ENCODE measurements at regions not wholly inside any gene's neighbourhood (a gene's known extent, or its start where the extent isn't known, plus 50 kb on each side); places are given as distances from the start of the nearest gene placed in this dataset.
"Not testable (repeated sequence)": the region's sequence is repeated elsewhere in the genome, so short reads cannot be mapped to it uniquely, and the experiment has no call there.

- Histone ChIP-seq H3K27me3 (ENCODE audit: control insufficient read depth, insufficient read depth, low read length) (peaks cover 3% of the 10 kb centered on the region), H3K4me3 (ENCODE audit: insufficient read depth, low read depth, low read length) (peak overlapping the region; percentile 38), H3K36me3 (replicated peaks; ENCODE audit: control insufficient read depth, insufficient read depth, low read length) (no peaks in the 10 kb centered on the region)
- no peak for DNase-seq
Measured at GRCh38 chr21:38912789-38913119, 107.0 kb downstream of the ETS2 start.

GRCh38 chr21:38912102-38912629 lies 106.4 kb downstream of the ETS2 start:
- no peak overlapping the region for H3K4me3 ChIP-seq (ENCODE audit: insufficient read depth, low read depth, low read length)
- no peak for DNase-seq
- no peaks in the 10 kb centered on the region for H3K36me3 ChIP-seq (replicated peaks; ENCODE audit: control insufficient read depth, insufficient read depth, low read length)
- H3K27me3 ChIP-seq (ENCODE audit: control insufficient read depth, insufficient read depth, low read length) = peaks cover 3% of the 10 kb centered on the region

GRCh38 chr21:38911484-38912101 lies 105.9 kb downstream of the ETS2 start:
- Histone ChIP-seq H3K36me3 (replicated peaks; ENCODE audit: control insufficient read depth, insufficient read depth, low read length) (no peaks in the 10 kb centered on the region), H3K4me3 (ENCODE audit: insufficient read depth, low read depth, low read length) (no peak overlapping the region), H3K27me3 (ENCODE audit: control insufficient read depth, insufficient read depth, low read length) (peaks cover 3% of the 10 kb centered on the region)
- no peak for DNase-seq

- Histone ChIP-seq H3K36me3 (replicated peaks; ENCODE audit: control insufficient read depth, insufficient read depth, low read length) (no peaks in the 10 kb centered on the region), H3K4me3 (ENCODE audit: insufficient read depth, low read depth, low read length) (no peak overlapping the region), H3K27me3 (ENCODE audit: control insufficient read depth, insufficient read depth, low read length) (peaks cover 3% of the 10 kb centered on the region)
- no peak for DNase-seq
Measured at GRCh38 chr21:38910390-38911067, 104.8 kb downstream of the ETS2 start.

GRCh38 chr21:38909929-38910328 lies 104.2 kb downstream of the ETS2 start:
- no peak for DNase-seq
- Histone ChIP-seq H3K27me3 (ENCODE audit: control insufficient read depth, insufficient read depth, low read length) (peaks cover 3% of the 10 kb centered on the region), H3K4me3 (ENCODE audit: insufficient read depth, low read depth, low read length) (no peak overlapping the region), H3K36me3 (replicated peaks; ENCODE audit: control insufficient read depth, insufficient read depth, low read length) (no peaks in the 10 kb centered on the region)

GRCh38 chr21:38909109-38909508 lies 103.4 kb downstream of the ETS2 start:
- no peak for DNase-seq

GRCh38 chr21:38908537-38908936 lies 102.8 kb downstream of the ETS2 start:
- Histone ChIP-seq H3K27me3 (ENCODE audit: control insufficient read depth, insufficient read depth, low read length) (peaks cover 3% of the 10 kb centered on the region), H3K36me3 (replicated peaks; ENCODE audit: control insufficient read depth, insufficient read depth, low read length) (no peaks in the 10 kb centered on the region), H3K4me3 (ENCODE audit: insufficient read depth, low read depth, low read length) (no peak overlapping the region)
- no peak for DNase-seq

More at GRCh38 chr21:38909109-38909508, 103.4 kb downstream of the ETS2 start:
- H3K4me3 ChIP-seq (ENCODE audit: insufficient read depth, low read depth, low read length) = no peak overlapping the region
- no peaks in the 10 kb centered on the region for H3K36me3 ChIP-seq (replicated peaks; ENCODE audit: control insufficient read depth, insufficient read depth, low read length)
- peaks cover 3% of the 10 kb centered on the region for H3K27me3 ChIP-seq (ENCODE audit: control insufficient read depth, insufficient read depth, low read length)

- no peak for DNase-seq
- H3K4me3 ChIP-seq (ENCODE audit: insufficient read depth, low read depth, low read length) = no peak overlapping the region
- H3K27me3 ChIP-seq (ENCODE audit: control insufficient read depth, insufficient read depth, low read length) = no peaks in the 10 kb centered on the region; the same call in 1 of the 2 replicates
- no peaks in the 10 kb centered on the region for H3K36me3 ChIP-seq (replicated peaks; ENCODE audit: control insufficient read depth, insufficient read depth, low read length)
Measured at GRCh38 chr21:38905752-38906151, 100.0 kb downstream of the ETS2 start.

GRCh38 chr21:38905328-38905727 lies 99.6 kb downstream of the ETS2 start:
- no peak for DNase-seq
- H3K4me3 ChIP-seq (ENCODE audit: insufficient read depth, low read depth, low read length) = no peak overlapping the region
- no peaks in the 10 kb centered on the region; the same call in 1 of the 2 replicates for H3K27me3 ChIP-seq (ENCODE audit: control insufficient read depth, insufficient read depth, low read length)
- H3K36me3 ChIP-seq (replicated peaks; ENCODE audit: control insufficient read depth, insufficient read depth, low read length) = no peaks in the 10 kb centered on the region

GRCh38 chr21:38903690-38904139 lies 98.0 kb downstream of the ETS2 start:
- no peak for DNase-seq
- H3K27me3 ChIP-seq (ENCODE audit: control insufficient read depth, insufficient read depth, low read length) = no peaks in the 10 kb centered on the region
- H3K4me3 ChIP-seq (ENCODE audit: insufficient read depth, low read depth, low read length) = no peak overlapping the region
- H3K36me3 ChIP-seq (replicated peaks; ENCODE audit: control insufficient read depth, insufficient read depth, low read length) = no peaks in the 10 kb centered on the region

- no peaks in the 10 kb centered on the region for H3K36me3 ChIP-seq (replicated peaks; ENCODE audit: control insufficient read depth, insufficient read depth, low read length)
- DNase-seq = no peak
Measured at GRCh38 chr21:38902608-38903445, 97.1 kb downstream of the ETS2 start.

GRCh38 chr21:38900499-38900898 lies 94.8 kb downstream of the ETS2 start:
- DNase-seq = no peak
- H3K36me3 ChIP-seq (replicated peaks; ENCODE audit: control insufficient read depth, insufficient read depth, low read length) = no peaks in the 10 kb centered on the region
- no peak overlapping the region for H3K4me3 ChIP-seq (ENCODE audit: insufficient read depth, low read depth, low read length)
- no peaks in the 10 kb centered on the region for H3K27me3 ChIP-seq (ENCODE audit: control insufficient read depth, insufficient read depth, low read length)

More at GRCh38 chr21:38902608-38903445, 97.1 kb downstream of the ETS2 start:
- Histone ChIP-seq H3K27me3 (ENCODE audit: control insufficient read depth, insufficient read depth, low read length) (no peaks in the 10 kb centered on the region), H3K4me3 (ENCODE audit: insufficient read depth, low read depth, low read length) (no peak overlapping the region)

GRCh38 chr21:38899985-38900384 lies 94.3 kb downstream of the ETS2 start:
- H3K27me3 ChIP-seq (ENCODE audit: control insufficient read depth, insufficient read depth, low read length); H3K4me3 ChIP-seq (ENCODE audit: insufficient read depth, low read depth, low read length); H3K36me3 ChIP-seq (replicated peaks; ENCODE audit: control insufficient read depth, insufficient read depth, low read length); DNase-seq: not testable (repeated sequence)

- Histone ChIP-seq H3K4me3 (ENCODE audit: insufficient read depth, low read depth, low read length) (no peak overlapping the region), H3K27me3 (ENCODE audit: control insufficient read depth, insufficient read depth, low read length) (no peaks in the 10 kb centered on the region), H3K36me3 (replicated peaks; ENCODE audit: control insufficient read depth, insufficient read depth, low read length) (no peaks in the 10 kb centered on the region)
- no peak for DNase-seq
Measured at GRCh38 chr21:38899277-38899947, 93.7 kb downstream of the ETS2 start.

All from H7 (cell line).